A549 (cell line): ENCODE measurements at regions not wholly inside any gene's neighbourhood (a gene's known extent, or its start where the extent isn't known, plus 50 kb on each side); places are given as distances from the start of the nearest gene placed in this dataset.
A peak's percentile ranks its signal among the peaks of the same experiment; 100 is the strongest.

Experiments used
- ATAC-seq, 2 experiments: fragments of 200-7000 bp in 1 of 2; fragments of >200 bp in 1 of 2; cut with Nextera tagmentation in 1 of 2; cut with Tn5 transposase in 1 of 2; 3 replicates each; pipeline versions ENCODE4 v1.8.0 to v1.9.1; 2018 to 2020; ENCODE audit warnings: mild to moderate bottlenecking in 1 of 2, moderate library complexity in 1 of 2
- CTCF ChIA-PET: fragments of 300-600 bp; sonication (Branson Sonifier 250); formaldehyde crosslinking; extraction: SDS; loops from one replicate; lab custom pipeline; 2021; ENCODE audit warnings: antibody characterized with exemption, inconsistent platforms; lab: Yijun Ruan, JAX
- POLR2A ChIA-PET: fragments of 350-600 bp; formaldehyde crosslinking; extraction: SDS; loops from one replicate; lab custom pipeline; 2021; ENCODE audit warnings: antibody characterized with exemption, inconsistent platforms; lab: Yijun Ruan, JAX
- DNase-seq, 2 experiments: peaks; one replicate each; pipeline versions ENCODE4 v3.0.0 to v3.0.0-alpha.2; 2011 to 2016; ENCODE audit warnings: low read depth in 1 of 2, low spot score in 1 of 2
- FAIRE-seq: peaks from 2 replicates; lab custom pipeline; 2011; peaks lifted over from hg19 to GRCh38; lab: Jason Lieb, UNC
- H3K27ac ChIP-seq, 2 experiments: fragments of >200 bp; sonication (Bioruptor Twin); formaldehyde crosslinking; 3 replicates each; pipeline ENCODE4 v1.5.1; 2016 to 2017
- H3K4me1 ChIP-seq: fragments of >200 bp; sonication (Bioruptor Twin); formaldehyde crosslinking; 3 replicates; pipeline ENCODE4 v1.6.1; 2016
- H3K4me2 ChIP-seq: fragments of >200 bp; sonication (Bioruptor Twin); formaldehyde crosslinking; 3 replicates; pipeline ENCODE4 v1.6.1; 2016
- H3K4me3 ChIP-seq: fragments of >200 bp; sonication (Bioruptor Twin); formaldehyde crosslinking; 3 replicates; pipeline ENCODE4 v1.5.1; 2016
- H3K9me3 ChIP-seq: fragments of >200 bp; sonication (Bioruptor Twin); formaldehyde crosslinking; 3 replicates; pipeline ENCODE4 v1.6.1; 2016
- BHLHE40 ChIP-seq: IDR thresholded peaks from 2 replicates; pipeline ENCODE4 v1.6.1; 2012; ENCODE audit warnings: low read depth, low read length, inconsistent platforms
- CBX2 ChIP-seq: fragments of 200-600 bp; sonication (generic); IDR thresholded peaks from 2 replicates; pipeline ENCODE4 v1.6.1; 2016; ENCODE audit warnings: low read depth, mild to moderate bottlenecking, borderline replicate concordance
- CBX8 ChIP-seq: fragments of 200-600 bp; sonication (generic); IDR thresholded peaks from 2 replicates; pipeline ENCODE4 v1.6.1; 2016
- CEBPB ChIP-seq, 2 experiments: fragments of >200 bp in 1 of 2; sonication (Bioruptor Twin) in 1 of 2; formaldehyde crosslinking in 1 of 2; IDR thresholded peaks; 2 replicates each; pipeline ENCODE4 v1.6.1; 2012 to 2016
- EHF ChIP-seq: fragments of 250-450 bp; sonication (Bioruptor Pico); IDR thresholded peaks from 2 replicates; pipeline ENCODE4 v1.5.0; 2020; ENCODE audit warnings: mild to moderate bottlenecking
- EHMT2 ChIP-seq: fragments of 200-600 bp; sonication (generic); IDR thresholded peaks from 2 replicates; pipeline ENCODE4 v1.6.1; 2016; ENCODE audit warnings: antibody characterized with exemption, low read depth, mild to moderate bottlenecking, moderate library complexity
- EP300 ChIP-seq, 2 experiments: fragments of >200 bp; sonication (Bioruptor Twin); formaldehyde crosslinking; IDR thresholded peaks; 2 replicates in 1 of 2; 3 replicates in 1 of 2; pipeline ENCODE4 v1.6.1; 2016 to 2017
- FOSB ChIP-seq: fragments of 250-450 bp; sonication (Bioruptor Pico); IDR thresholded peaks from 2 replicates; pipeline ENCODE4 v1.5.0; 2020; ENCODE audit warnings: mild to moderate bottlenecking, moderate library complexity
- GATA3 ChIP-seq: IDR thresholded peaks from 2 replicates; pipeline ENCODE4 v1.6.1; 2012; ENCODE audit warnings: borderline replicate concordance
- HDAC2 ChIP-seq: fragments of 200-600 bp; sonication (generic); IDR thresholded peaks from 2 replicates; pipeline ENCODE4 v1.6.1; 2016
- JUN ChIP-seq, 2 experiments: fragments of >200 bp; sonication (Bioruptor Twin); formaldehyde crosslinking; IDR thresholded peaks; 2 replicates in 1 of 2; 3 replicates in 1 of 2; pipeline ENCODE4 v1.6.1; 2016 to 2017
- JUNB ChIP-seq: fragments of >200 bp; sonication (Bioruptor Twin); formaldehyde crosslinking; IDR thresholded peaks from 2 replicates; pipeline ENCODE4 v1.6.1; 2016
- KDM1A ChIP-seq: fragments of 200-600 bp; sonication (generic); IDR thresholded peaks from 2 replicates; pipeline ENCODE4 v1.6.1; 2016; ENCODE audit warnings: low read depth, mild to moderate bottlenecking
- KDM5A ChIP-seq: fragments of 200-600 bp; sonication (generic); IDR thresholded peaks from 2 replicates; pipeline ENCODE4 v1.6.1; 2016; ENCODE audit warnings: antibody characterized with exemption, mild to moderate bottlenecking
- MAFK ChIP-seq: fragments of 450-650 bp; IDR thresholded peaks from 2 replicates; pipeline ENCODE4 v1.6.1; 2014; ENCODE audit not compliant: partially characterized antibody
- MAZ ChIP-seq: fragments of 150-350 bp; IDR thresholded peaks from 2 replicates; pipeline ENCODE4 v1.6.1; 2014; ENCODE audit warnings: antibody characterized with exemption, low read depth, low read length, borderline replicate concordance
- NFE2L2 ChIP-seq: fragments of 150-350 bp; conservative IDR thresholded peaks from 2 replicates; pipeline ENCODE4 v1.6.1; 2014; ENCODE audit warnings: low read length
- NR3C1 ChIP-seq: fragments of >200 bp; sonication (Bioruptor Twin); formaldehyde crosslinking; IDR thresholded peaks from 3 replicates; pipeline ENCODE4 v1.6.1; 2017
- POLR2AphosphoS2 ChIP-seq: conservative IDR thresholded peaks from 2 replicates; pipeline ENCODE4 v1.6.1; 2012; ENCODE audit warnings: low read length, improper control_type of control experiment, inconsistent platforms
- RNF2 ChIP-seq: fragments of 200-600 bp; sonication (generic); IDR thresholded peaks from 2 replicates; pipeline ENCODE4 v1.6.1; 2016; ENCODE audit warnings: low read depth, mild to moderate bottlenecking, antibody characterized with exemption, moderate library complexity, borderline replicate concordance
- SMC3 ChIP-seq: fragments of >200 bp; sonication (Bioruptor Twin); formaldehyde crosslinking; IDR thresholded peaks from 3 replicates; pipeline ENCODE4 v1.6.1; 2018; ENCODE audit warnings: inconsistent platforms
- SREBF2 ChIP-seq: fragments of 450-650 bp; IDR thresholded peaks from 2 replicates; pipeline ENCODE4 v1.6.1; 2014; ENCODE audit warnings: mild to moderate bottlenecking, moderate library complexity
- TFCP2L1 ChIP-seq: fragments of 250-450 bp; sonication (Bioruptor Pico); IDR thresholded peaks from 2 replicates; pipeline ENCODE4 v1.5.0; 2021; ENCODE audit warnings: mild to moderate bottlenecking
- TP53 ChIP-seq: fragments of 250-450 bp; sonication (Bioruptor Pico); IDR thresholded peaks from 2 replicates; pipeline ENCODE4 v1.5.0; 2021; ENCODE audit warnings: mild to moderate bottlenecking, moderate library complexity
- ZC3H11A ChIP-seq: fragments of 450-650 bp; IDR thresholded peaks from 2 replicates; pipeline ENCODE4 v1.6.1; 2014; ENCODE audit warnings: antibody characterized with exemption, mild to moderate bottlenecking
- ZNF302 ChIP-seq: fragments of 250-450 bp; sonication (Bioruptor Pico); IDR thresholded peaks from 2 replicates; pipeline ENCODE4 v1.9.0; 2021; ENCODE audit warnings: inconsistent platforms, mild to moderate bottlenecking, moderate library complexity
- WGBS: methylation state at CpG from one replicate; pipeline ENCODE4 v1.1.6; 2017; ENCODE audit errors: missing lambda C conversion rate; 5-methylcytosine and 5-hydroxymethylcytosine counted together
- TF ChIP-seq, protein P1 (sequence below): fragments of 200-600 bp; sonication (generic); IDR thresholded peaks from 2 replicates; pipeline ENCODE4 v1.6.1; 2016; ENCODE audit warnings: antibody characterized with exemption, mild to moderate bottlenecking, moderate library complexity
- TF ChIP-seq, protein P2 (sequence below): fragments of 250-450 bp; sonication (Bioruptor Pico); IDR thresholded peaks from 2 replicates; pipeline ENCODE4 v1.5.0; 2020; ENCODE audit warnings: low read depth, mild to moderate bottlenecking, moderate library complexity
- TF ChIP-seq, protein P3 (sequence below): IDR thresholded peaks from 2 replicates; pipeline ENCODE4 v1.6.1; 2012
- TF ChIP-seq, protein P4 (sequence below): fragments of 250-450 bp; sonication (Bioruptor Pico); IDR thresholded peaks from 2 replicates; pipeline ENCODE4 v1.5.0; 2021; ENCODE audit warnings: mild to moderate bottlenecking, moderate library complexity, borderline replicate concordance

DNA sequence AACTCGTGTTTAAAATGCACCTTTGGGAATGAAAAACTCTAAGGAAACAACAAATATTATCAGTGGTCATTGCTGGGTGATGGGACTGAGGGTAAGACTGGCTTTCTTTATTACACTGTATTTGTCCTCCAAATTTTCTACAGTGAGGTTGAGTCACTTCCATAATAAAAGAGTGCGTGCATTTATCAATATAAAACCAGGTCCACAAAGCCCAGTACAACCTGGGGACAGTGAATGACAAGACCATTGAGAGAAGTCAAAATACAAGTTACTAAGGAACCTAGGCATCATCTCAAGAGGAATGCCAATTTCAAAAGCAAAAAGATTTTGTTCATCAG lies 76.4 kb downstream of the MAGED4 start:
- WGBS, result 0% methylated on average over 2 of the region's 2 CpGs
- DNase-seq (no peak), ATAC-seq (no peak; a peak in 1 of 6 replicates), FAIRE-seq (no peak)
- POLR2A ChIA-PET, result interaction anchor here (1.0 kb wide), 1 partner anchor 774 kb away, joined by 3 read pairs; no protein-coding TSS in a partner anchor
- CTCF ChIA-PET, result interaction anchor here (1.0 to 1.9 kb wide), 5 partner anchors 8 to 774 kb away, joined by 3 to 7 read pairs (median 6); no protein-coding TSS in a partner anchor
- H3K4me3 ChIP-seq, result peak overlapping the region; percentile 51; the same call in 2 of the 3 replicates
- H3K9me3 ChIP-seq, result no peaks in the 10 kb centered on the region
- H3K4me2 ChIP-seq, result peak overlapping the region; percentile 91
- no peak for TF ChIP-seq TP53
- peaks cover 3% of the 10 kb centered on the region; the same call in 1 of the 3 replicates for H3K4me1 ChIP-seq
- H3K27ac ChIP-seq, result peak overlapping the region in 1 of 2 experiments; percentile 95; a peak in 3 of 6 replicates

DNA sequence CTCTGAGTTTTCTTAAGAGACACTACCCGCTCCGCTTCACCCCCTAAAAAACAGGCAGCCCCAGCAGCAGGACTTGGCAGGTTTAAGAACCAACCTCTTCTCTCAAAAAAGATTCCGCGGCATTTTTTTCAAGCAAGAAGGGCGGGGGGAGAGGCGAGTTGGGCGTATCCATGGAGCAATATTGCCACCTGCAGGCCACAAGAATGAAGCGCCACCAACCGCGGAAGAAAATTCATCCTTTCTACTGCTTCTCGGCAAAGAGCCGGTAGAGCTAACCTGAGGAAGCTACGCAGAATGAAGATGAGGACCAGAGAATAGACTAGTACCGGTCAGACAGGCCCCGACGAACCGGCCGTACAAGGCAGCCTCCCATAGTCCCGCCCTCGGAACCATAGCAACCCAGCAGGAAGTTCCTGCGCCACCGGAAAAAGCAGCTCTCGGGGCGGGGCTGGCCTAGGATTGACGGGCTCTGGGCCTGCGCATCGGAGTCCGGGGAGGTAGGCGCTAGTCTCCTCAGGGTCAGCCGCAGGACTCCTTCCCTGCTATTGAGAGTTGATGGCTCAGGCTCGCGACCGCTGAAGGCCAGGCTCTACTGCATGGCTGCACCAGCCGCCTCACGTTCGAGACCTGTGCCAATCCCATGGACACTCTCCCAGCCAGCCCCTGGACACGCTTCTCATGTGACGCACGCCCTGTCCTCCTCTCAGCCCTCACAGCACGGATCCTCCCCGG lies 76.9 kb downstream of the MAGED4 start:
- DNase-seq (peak; percentile 50 to 86), ATAC-seq (peak; percentile 99 to 100), FAIRE-seq (no peak)
- H3K27ac ChIP-seq, result peak overlapping the region; percentile 79 to 95
- CTCF ChIA-PET, result interaction anchor here (0.5 to 1.9 kb wide), 11 partner anchors 9 to 802 kb away, joined by 3 to 7 read pairs (median 3); no protein-coding TSS in a partner anchor
- POLR2A ChIA-PET, result interaction anchor here (1.0 kb wide), 1 partner anchor 774 kb away, joined by 3 read pairs; no protein-coding TSS in a partner anchor
- peak overlapping the region; percentile 91 for H3K4me2 ChIP-seq
- peaks cover 3% of the 10 kb centered on the region; the same call in 1 of the 3 replicates for H3K4me1 ChIP-seq
- no peaks in the 10 kb centered on the region for H3K9me3 ChIP-seq
- 4% methylated on average over 23 of the region's 41 CpGs for WGBS
- H3K4me3 ChIP-seq, result peak overlapping the region; percentile 51
- TF ChIP-seq SMC3 (peak; percentile 81), BHLHE40 (no peak), MAZ (peak; percentile 77; the same call in 1 of the 2 replicates), FOSB (CRISPR knock-in tag) (no peak), TP53 (no peak), HDAC2 (no peak), KDM1A (no peak), EHMT2 (no peak), GATA3 (no peak), CBX8 (no peak), TFCP2L1 (no peak), NFE2L2 (no peak), SREBF2 (no peak), ZNF302 (CRISPR knock-in tag) (no peak), CBX2 (no peak), POLR2AphosphoS2 (no peak), JUN (IDR thresholded peaks at IDR 0.05) (peak in 1 of 2 experiments; percentile 28; a peak in 1 of 5 replicates), NR3C1 (no peak), ZC3H11A (no peak), RNF2 (no peak), JUNB (no peak), KDM5A (peak; percentile 100), EP300 (IDR thresholded peaks at IDR 0.05) (no peak), CEBPB (IDR thresholded peaks at IDR 0.05) (no peak), EHF (CRISPR knock-in tag) (no peak), MAFK (no peak)
- TF ChIP-seq, protein P1, sequence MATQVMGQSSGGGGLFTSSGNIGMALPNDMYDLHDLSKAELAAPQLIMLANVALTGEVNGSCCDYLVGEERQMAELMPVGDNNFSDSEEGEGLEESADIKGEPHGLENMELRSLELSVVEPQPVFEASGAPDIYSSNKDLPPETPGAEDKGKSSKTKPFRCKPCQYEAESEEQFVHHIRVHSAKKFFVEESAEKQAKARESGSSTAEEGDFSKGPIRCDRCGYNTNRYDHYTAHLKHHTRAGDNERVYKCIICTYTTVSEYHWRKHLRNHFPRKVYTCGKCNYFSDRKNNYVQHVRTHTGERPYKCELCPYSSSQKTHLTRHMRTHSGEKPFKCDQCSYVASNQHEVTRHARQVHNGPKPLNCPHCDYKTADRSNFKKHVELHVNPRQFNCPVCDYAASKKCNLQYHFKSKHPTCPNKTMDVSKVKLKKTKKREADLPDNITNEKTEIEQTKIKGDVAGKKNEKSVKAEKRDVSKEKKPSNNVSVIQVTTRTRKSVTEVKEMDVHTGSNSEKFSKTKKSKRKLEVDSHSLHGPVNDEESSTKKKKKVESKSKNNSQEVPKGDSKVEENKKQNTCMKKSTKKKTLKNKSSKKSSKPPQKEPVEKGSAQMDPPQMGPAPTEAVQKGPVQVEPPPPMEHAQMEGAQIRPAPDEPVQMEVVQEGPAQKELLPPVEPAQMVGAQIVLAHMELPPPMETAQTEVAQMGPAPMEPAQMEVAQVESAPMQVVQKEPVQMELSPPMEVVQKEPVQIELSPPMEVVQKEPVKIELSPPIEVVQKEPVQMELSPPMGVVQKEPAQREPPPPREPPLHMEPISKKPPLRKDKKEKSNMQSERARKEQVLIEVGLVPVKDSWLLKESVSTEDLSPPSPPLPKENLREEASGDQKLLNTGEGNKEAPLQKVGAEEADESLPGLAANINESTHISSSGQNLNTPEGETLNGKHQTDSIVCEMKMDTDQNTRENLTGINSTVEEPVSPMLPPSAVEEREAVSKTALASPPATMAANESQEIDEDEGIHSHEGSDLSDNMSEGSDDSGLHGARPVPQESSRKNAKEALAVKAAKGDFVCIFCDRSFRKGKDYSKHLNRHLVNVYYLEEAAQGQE, result no peak
- TF ChIP-seq, protein P2, sequence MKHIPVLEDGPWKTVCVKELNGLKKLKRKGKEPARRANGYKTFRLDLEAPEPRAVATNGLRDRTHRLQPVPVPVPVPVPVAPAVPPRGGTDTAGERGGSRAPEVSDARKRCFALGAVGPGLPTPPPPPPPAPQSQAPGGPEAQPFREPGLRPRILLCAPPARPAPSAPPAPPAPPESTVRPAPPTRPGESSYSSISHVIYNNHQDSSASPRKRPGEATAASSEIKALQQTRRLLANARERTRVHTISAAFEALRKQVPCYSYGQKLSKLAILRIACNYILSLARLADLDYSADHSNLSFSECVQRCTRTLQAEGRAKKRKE (CRISPR knock-in tag), result no peak
- TF ChIP-seq, protein P3, sequence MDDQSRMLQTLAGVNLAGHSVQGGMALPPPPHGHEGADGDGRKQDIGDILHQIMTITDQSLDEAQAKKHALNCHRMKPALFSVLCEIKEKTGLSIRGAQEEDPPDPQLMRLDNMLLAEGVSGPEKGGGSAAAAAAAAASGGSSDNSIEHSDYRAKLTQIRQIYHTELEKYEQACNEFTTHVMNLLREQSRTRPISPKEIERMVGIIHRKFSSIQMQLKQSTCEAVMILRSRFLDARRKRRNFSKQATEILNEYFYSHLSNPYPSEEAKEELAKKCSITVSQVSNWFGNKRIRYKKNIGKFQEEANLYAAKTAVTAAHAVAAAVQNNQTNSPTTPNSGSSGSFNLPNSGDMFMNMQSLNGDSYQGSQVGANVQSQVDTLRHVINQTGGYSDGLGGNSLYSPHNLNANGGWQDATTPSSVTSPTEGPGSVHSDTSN, result no peak
- TF ChIP-seq, protein P4, sequence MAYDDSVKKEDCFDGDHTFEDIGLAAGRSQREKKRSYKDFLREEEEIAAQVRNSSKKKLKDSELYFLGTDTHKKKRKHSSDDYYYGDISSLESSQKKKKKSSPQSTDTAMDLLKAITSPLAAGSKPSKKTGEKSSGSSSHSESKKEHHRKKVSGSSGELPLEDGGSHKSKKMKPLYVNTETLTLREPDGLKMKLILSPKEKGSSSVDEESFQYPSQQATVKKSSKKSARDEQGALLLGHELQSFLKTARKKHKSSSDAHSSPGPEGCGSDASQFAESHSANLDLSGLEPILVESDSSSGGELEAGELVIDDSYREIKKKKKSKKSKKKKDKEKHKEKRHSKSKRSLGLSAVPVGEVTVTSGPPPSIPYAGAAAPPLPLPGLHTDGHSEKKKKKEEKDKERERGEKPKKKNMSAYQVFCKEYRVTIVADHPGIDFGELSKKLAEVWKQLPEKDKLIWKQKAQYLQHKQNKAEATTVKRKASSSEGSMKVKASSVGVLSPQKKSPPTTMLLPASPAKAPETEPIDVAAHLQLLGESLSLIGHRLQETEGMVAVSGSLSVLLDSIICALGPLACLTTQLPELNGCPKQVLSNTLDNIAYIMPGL (CRISPR knock-in tag), result no peak
